22Rv1 (cell line): ENCODE measurements at regions not wholly inside any gene's neighbourhood (a gene's known extent, or its start where the extent isn't known, plus 50 kb on each side); places are given as distances from the start of the nearest gene placed in this dataset.
"Not testable (repeated sequence)": the region's sequence is repeated elsewhere in the genome, so short reads cannot be mapped to it uniquely, and the experiment has no call there.

Experiments
- H3K27ac ChIP-seq: fragments of 450-650 bp; 2 replicates; pipeline ENCODE4 v1.5.1; 2017
- ZFX ChIP-seq: fragments of 450-650 bp; IDR thresholded peaks from 2 replicates; pipeline ENCODE4 v1.6.1; 2017; ENCODE audit warnings: antibody characterized with exemption, borderline replicate concordance
- TF ChIP-seq, protein P1 (sequence below): fragments of 450-650 bp; IDR thresholded peaks from 2 replicates; pipeline ENCODE4 v1.5.1; 2017; ENCODE audit warnings: mild to moderate bottlenecking

DNA sequence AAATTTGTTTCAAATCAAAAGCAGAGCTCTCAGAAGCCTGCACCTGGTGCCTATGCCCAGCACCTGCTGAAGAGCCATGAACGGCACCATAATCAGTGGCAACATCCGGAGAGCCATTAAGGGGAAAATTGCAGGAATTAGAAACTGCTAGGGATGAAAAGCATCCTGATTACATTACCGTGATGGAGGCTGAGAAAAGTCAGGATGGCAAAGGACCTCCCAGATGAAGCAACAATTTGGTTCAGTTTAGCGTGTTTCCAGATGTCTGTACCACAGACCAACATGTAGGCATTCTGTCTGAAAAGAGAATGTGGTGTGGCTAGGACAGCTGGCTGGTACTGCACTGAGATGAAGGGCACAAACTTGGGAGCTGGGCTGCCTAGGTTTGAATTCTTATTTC lies 106.1 kb downstream of the EOMES start:
- no peak overlapping the region; the same call in 1 of the 2 replicates for H3K27ac ChIP-seq
- TF ChIP-seq, protein P1, sequence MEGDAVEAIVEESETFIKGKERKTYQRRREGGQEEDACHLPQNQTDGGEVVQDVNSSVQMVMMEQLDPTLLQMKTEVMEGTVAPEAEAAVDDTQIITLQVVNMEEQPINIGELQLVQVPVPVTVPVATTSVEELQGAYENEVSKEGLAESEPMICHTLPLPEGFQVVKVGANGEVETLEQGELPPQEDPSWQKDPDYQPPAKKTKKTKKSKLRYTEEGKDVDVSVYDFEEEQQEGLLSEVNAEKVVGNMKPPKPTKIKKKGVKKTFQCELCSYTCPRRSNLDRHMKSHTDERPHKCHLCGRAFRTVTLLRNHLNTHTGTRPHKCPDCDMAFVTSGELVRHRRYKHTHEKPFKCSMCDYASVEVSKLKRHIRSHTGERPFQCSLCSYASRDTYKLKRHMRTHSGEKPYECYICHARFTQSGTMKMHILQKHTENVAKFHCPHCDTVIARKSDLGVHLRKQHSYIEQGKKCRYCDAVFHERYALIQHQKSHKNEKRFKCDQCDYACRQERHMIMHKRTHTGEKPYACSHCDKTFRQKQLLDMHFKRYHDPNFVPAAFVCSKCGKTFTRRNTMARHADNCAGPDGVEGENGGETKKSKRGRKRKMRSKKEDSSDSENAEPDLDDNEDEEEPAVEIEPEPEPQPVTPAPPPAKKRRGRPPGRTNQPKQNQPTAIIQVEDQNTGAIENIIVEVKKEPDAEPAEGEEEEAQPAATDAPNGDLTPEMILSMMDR = no peak
- TF ChIP-seq ZFX = no peak

DNA sequence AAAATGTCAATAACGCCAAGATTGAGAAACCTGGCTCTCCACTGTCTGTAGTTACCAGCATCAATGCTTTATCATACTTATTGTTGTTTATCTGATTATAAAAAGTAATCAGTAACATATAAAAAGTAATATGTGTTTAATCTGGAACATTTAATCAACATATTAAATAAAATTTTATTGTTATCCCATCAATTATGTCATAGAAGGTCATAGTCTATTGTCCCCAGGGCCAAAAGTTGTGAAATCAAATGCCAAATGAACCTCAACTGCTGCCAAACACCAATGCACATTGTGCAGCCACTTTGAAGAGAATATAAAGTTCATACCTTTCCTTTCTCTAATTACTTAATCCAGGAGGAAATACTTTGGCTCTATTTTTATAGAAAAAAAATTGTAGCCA lies 106.6 kb downstream of the EOMES start:
- no peak for TF ChIP-seq ZFX
- TF ChIP-seq, protein P1 = no peak
- no peak overlapping the region; the same call in 1 of the 2 replicates for H3K27ac ChIP-seq

DNA sequence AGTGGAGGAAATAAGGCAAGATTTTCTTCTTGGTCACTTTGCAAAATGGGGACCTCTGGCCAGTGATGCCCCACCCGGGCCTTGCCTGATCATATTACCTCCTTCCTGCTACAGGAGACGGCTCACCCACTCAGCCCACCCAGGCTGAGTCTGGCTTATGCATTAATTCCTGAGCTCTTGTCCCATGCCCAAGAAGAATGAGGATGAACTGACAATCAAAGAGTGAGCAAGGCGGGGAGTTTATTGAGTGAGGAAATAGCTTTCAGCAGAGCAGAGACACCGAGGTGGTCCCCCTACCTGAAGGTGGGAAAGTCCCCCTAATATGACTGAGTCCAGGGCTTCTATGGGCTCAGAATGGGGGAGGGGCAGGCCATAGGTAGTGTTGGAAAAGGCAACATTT lies 107.5 kb downstream of the EOMES start:
- H3K27ac ChIP-seq = no peak overlapping the region
- TF ChIP-seq ZFX = no peak
- TF ChIP-seq, protein P1 = no peak

DNA sequence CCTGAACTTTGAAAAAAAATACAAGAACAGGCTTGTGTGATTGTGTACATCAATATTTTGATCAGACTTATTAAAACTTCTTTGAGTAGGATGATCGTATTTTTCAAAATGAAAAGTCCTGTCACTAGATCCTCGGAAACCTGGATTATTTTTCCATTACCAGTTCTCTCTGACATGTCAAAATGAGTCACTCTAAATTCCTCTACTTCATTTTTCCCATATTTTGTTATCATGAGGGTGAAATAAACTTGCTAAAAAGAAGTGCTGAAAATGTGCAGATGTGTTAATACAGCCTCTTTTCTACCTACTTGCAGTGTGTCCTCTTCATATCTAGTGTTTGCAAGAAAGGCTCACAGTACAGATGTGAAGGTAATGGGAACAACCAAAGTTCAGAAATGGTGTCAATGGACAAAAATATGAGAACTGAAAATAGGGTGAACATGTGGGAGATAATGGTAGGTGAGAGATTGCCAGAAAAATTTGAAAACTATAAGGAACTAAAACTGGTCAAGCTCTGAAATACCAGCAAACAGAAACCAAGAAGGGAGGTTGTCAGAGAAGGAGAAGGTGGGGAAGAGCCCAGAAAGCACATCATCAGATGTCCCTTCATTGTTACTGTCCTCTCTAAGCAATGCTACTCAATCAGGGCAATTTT lies 108.2 kb downstream of the EOMES start:
- TF ChIP-seq, protein P1 = no peak
- no peak for TF ChIP-seq ZFX
- no peak overlapping the region for H3K27ac ChIP-seq

DNA sequence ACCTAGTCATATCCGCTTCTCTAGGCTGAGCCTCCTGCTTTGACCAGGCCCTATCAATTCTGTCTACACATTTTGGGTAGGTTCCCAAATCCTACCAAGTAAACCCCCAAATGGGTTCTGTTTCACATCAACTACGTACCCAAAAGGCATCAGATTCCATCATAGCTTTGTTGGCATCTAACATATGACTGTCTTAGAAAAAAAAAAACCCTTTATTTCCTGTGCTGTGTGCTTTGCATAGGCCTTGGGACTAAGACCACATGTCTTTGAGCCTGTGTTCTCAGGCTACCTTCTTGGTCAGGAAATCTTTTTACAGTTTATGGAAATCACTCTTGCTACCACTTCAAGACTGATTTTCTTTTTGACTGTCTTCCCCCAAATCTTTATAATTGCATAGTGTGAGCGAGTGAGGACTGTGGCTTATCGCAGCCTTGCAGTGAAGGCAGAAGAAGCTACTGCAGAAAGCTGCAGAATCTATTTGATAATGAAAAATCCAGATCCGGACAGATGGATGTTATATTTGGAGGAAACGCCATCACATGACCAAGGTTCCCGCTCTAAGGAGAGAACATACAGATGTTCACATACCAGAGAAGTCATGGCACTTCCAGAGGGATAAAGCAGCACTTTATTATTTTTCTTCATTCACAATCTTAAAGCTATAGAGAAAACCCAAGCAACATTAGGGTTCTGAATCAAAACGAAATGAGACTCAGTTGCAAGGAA lies 111.2 kb downstream of the EOMES start:
- no peak overlapping the region for H3K27ac ChIP-seq

DNA sequence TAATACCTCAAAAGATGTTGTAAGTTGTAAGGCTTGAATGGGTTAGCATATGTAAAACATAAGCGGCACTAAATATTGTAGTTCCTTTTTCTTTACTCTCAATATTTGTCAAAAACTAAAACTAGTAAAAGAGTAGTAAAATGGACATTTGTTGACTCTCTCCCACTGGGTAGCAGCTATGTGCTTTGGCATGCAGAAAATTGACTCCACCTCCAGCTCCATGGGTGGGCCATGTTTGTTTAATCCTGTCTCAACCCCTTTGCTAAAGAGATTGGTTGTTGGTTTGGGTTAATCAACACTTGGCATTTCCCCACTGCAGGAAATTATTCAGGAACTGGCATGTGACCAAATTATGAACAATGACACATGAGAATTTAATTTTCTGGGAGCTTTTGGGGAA lies 114.8 kb downstream of the EOMES start:
- no peak overlapping the region for H3K27ac ChIP-seq
- TF ChIP-seq, protein P1 = no peak
- no peak for TF ChIP-seq ZFX

More for the DNA sequence above, 111.2 kb downstream of the EOMES start:
- TF ChIP-seq, protein P1 = no peak
- no peak for TF ChIP-seq ZFX

DNA sequence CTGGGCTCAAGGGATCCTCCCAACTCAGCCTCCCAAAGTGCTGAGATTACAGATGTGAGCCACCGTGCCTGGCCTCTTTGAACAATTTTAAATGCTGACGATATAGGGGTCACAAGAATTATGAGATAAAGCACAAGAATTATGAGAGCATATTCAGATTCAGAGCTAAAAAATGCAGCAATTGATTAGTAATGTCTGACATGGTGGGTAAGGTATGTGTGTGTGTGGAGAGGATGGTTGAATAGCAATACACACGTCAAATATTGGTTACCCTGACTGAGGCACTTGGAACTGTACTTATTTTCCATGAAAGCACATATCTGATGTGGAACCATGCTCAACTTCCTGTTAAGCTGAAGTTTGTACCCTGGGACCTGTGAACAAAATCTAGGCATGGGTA lies 115.6 kb downstream of the EOMES start:
- H3K27ac ChIP-seq = no peak overlapping the region
- TF ChIP-seq, protein P1 = no peak
- TF ChIP-seq ZFX = no peak

DNA sequence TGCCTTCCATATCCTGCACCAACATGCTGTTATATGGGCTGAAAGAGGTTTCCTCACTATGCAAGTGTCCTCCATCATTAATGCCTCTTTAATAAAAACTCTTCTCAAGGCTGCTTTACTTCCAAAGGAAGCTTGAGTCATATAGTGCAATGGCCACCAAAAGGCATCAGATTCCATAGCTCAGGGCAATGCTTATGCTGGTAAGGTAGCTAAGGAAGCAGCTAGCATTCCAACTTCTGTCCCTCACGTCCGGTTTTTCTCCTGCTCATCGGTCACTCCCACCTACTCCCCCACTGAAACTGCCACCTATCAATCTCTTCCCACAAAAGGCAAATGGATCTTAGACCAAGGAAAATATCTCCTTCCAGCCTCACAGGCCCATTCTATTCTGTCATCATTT lies 117.1 kb upstream of the SLC4A7 start:
- not testable (repeated sequence) for H3K27ac ChIP-seq

DNA sequence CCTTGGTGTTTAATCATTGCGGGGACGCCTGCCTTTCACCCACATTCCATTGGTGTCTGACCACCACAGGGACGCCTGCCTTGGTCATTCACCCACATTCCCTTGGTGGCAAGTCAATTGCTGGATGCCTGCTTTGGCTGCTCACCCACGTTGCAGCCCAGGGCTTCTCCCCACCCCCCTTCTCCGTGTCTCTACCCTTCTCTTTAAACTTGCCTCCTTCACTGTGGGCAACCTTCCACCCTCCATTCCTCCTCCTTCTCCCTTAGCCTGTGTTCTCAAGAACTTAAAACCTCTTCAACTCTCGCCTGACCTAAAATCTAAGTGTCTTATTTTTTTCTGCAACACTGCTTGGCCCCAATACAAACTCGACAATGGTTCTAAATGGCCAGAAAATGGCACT lies 115.6 kb upstream of the SLC4A7 start:
- not testable (repeated sequence) for H3K27ac ChIP-seq
